ENCODE measurements at regions not wholly inside any gene's neighbourhood (a gene's known extent, or its start where the extent isn't known, plus 50 kb on each side); places are given as distances from the start of the nearest gene placed in this dataset.

- TF ChIP-seq EZH2phosphoT487 (IDR thresholded peaks at IDR 0.05; ENCODE audit: borderline replicate concordance, low read depth, low read length) (no peak), CTCF (conservative IDR thresholded peaks at IDR 0.05; ENCODE audit: low read length) (no peak)
Observed at GRCh38 chr7:47712416-47712815, 130.5 kb upstream of the TNS3 start.

Measured in OCI-LY7 (cell line).